DOHH2 (cell line): ENCODE measurements at regions not wholly inside any gene's neighbourhood (a gene's known extent, or its start where the extent isn't known, plus 50 kb on each side); places are given as distances from the start of the nearest gene placed in this dataset.

Source experiments
- EZH2phosphoT487 ChIP-seq: fragments of 200-600 bp; sonication (generic); IDR thresholded peaks from 2 replicates; pipeline ENCODE4 v1.6.1; 2017; ENCODE audit warnings: borderline replicate concordance, mild to moderate bottlenecking, antibody characterized with exemption, low read length, moderate library complexity, mixed read lengths
- TF ChIP-seq, protein P1 (sequence below): fragments of 200-600 bp; sonication (generic); IDR thresholded peaks from one replicate; pipeline ENCODE4 v1.5.1; 2014; ENCODE audit warnings: antibody characterized with exemption, mild to moderate bottlenecking, low read depth, low read length; ENCODE audit not compliant: poor library complexity, severe bottlenecking

DNA sequence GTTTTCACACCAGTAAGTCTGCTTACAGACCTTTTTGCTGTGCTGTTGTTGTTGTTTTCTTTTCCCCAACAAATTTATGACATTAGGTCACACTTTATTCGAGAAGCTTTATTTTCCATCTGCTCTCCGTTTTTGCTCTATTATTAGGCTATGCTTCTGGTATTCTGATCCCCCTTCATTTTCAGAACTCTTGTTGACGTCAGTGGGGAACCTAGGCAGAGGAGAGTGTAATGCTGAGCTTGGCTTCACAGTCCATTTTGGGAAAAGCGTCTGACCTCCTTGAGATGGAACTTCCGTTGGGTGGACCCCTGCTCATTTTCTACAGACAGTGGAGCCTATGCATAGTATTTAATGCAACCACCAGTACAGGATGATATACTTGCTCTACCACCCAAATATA lies 387.9 kb upstream of the MEF2C start:
- TF ChIP-seq, protein P1, sequence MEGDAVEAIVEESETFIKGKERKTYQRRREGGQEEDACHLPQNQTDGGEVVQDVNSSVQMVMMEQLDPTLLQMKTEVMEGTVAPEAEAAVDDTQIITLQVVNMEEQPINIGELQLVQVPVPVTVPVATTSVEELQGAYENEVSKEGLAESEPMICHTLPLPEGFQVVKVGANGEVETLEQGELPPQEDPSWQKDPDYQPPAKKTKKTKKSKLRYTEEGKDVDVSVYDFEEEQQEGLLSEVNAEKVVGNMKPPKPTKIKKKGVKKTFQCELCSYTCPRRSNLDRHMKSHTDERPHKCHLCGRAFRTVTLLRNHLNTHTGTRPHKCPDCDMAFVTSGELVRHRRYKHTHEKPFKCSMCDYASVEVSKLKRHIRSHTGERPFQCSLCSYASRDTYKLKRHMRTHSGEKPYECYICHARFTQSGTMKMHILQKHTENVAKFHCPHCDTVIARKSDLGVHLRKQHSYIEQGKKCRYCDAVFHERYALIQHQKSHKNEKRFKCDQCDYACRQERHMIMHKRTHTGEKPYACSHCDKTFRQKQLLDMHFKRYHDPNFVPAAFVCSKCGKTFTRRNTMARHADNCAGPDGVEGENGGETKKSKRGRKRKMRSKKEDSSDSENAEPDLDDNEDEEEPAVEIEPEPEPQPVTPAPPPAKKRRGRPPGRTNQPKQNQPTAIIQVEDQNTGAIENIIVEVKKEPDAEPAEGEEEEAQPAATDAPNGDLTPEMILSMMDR = no peak
- TF ChIP-seq EZH2phosphoT487 = no peak
